ENCODE measurements at regions not wholly inside any gene's neighbourhood (a gene's known extent, or its start where the extent isn't known, plus 50 kb on each side); places are given as distances from the start of the nearest gene placed in this dataset.

DNA sequence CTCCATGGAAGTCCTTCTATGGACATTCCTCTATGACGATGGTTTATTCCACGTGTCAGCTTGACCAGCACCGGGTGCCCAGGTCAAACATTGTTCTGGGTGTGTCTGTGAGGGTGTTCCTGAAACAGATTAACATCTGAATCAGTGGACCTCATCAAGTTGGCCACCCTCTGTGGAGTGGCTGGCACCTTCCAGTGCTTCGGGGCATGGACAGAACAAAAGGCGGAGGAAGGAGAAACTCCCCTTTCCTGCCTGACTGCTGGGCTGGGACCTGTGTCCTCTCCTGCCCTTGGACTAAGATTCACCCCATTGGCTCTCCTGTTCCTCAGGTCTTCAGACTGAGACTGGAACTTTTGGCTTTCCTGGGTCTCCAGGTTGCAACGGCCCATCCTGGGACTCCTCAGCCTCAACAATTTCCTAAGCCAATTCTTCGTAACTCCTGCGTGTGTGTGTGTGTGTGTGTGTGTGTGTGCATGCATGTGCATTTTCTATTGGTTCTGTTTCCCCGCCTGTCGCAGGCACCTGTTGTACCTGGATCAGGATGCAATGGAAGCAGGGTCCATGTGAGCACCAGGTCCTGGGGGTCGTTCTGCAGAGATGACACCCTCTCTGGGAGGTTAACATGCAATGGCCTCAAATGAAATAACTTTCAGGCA, 357.2 kb upstream of the SALL3 start:
- DNase-seq: no peak

DNA sequence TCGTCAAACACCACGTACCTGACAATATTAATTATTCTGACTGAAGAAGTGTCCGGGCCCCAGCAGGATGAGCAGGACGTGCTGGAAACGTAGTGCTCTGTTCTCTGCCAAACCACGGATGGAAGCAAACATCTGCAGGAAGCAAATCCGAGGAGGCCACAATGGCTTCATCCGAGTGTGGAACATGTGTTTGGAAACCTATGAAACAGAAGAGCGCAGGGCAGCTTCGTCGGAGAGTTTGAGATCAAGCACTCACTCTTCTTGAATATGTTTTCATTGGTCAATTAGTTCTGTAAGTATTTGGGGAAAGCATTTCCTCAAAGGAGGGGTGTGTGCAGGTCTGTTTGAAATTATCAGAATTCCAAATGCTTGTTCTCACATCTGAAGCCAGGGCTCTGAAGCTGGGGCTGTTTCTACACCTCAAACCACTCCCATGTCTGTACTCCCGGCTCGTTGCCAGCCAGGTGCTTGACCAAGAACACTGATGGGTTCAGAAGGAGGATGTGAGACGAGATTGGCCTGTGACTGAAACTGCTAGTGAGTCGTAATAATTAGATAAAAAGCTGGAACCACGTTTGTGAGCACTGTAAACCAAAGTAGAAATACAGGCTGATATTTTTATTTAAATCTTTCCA, 356.6 kb upstream of the SALL3 start:
- no peak for DNase-seq

DNA sequence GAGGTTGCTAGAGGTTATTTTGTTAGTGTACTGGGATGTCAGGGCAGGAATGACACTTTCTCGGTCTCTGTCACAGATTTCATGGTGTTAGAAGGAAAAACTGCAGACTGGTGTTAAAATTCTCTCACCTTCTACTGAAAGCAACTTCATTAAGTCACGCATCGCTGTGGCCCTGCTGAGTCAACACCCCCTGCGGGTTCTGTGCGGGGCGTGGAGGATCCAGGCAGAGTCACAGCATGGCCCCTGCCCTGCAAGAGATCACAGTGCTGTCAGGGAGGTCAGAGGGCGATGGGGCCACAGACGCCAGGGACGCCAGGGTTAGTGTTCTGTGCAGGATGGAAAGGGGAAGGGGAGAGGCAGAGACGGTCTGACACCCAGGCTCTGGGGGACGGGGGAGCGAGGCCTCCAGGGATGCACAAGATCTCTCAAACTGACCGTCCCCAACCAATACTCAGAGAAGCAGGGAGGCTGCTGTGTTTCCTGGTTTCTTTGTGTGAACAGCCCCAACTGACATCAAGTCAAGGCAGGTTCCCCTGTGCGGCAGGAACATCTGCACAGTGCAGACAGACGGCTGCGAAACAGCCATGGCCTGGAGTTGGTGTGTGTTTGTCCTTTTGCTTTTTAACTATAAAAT, 354.9 kb upstream of the SALL3 start:
- DNase-seq: no peak

DNA sequence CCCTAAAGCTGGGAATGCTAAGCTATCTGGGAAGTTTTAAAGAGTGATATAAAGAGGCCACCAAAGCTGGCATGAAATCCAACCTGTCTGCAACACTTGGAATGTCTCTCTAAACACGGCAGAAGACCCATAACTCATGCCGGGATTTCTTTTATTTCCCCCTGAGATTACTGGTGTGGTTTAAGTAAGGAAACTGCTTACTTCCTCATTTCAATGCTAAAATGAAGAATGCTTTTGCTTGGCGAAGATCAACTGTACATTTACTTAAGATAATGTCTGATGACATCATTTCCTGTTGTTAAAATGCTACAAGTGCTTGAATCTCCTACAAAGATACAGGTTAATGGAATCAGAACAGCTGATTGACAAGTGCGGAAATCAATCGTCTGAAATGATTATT, 353.8 kb upstream of the SALL3 start:
- DNase-seq: no peak

DNA sequence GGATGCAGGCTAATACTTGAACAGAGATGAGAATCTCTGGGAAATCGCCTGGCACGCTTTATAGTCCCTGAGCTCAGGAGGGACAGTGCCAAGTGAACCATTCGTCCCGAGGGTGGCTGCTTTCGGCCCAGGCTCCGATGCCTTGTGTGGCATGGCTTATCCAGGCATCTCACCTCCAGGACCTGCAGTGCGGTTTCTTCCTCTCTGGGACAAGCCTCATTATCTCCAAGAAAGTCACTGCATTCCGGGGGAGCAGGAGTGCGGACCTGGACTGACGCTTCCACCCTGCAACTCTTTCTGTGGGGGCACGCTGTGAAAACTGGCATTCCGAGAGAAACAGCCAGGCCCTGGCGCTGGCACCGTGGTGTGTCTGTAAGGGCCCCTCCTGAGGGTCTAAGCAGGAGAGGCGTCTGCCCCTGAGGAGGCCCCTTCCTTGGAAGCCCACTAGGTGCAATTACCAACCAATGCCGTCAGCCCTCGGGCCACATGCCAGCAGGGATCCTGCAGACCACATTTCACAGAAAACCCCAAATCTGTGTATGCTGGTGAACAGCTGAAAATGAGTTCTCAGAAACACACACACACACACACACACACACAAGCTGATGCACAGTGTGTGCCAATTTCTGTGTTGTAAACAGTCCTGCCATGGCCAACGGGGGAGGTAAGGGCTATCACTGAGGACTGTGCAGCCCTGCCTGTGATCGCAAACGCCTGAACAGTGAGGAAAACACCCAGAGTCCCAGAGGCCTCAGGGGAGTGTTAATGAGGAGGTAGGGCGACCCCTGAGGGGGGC, 351.9 kb upstream of the SALL3 start:
- DNase-seq: no peak

DNA sequence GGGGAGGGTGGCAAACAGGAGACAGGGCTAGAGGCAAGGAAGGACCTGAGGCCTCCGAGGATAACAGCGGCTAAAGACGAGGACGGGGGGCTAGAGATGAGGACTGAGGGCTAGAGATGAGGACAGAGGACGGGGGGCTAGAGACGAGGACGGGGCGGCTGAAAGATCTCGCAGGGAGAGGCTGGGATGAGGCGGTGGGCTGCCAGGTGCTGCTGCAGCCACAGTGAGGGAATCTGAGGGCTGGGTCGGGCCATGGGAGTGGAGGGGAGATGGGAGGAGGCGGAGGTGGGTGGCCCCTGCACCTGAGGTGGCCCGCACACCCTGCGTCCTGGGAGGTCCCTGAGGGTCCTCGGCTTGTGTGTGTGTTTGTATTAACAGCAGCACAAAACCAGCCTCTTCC, 350.2 kb upstream of the SALL3 start:
- no peak for DNase-seq

DNA sequence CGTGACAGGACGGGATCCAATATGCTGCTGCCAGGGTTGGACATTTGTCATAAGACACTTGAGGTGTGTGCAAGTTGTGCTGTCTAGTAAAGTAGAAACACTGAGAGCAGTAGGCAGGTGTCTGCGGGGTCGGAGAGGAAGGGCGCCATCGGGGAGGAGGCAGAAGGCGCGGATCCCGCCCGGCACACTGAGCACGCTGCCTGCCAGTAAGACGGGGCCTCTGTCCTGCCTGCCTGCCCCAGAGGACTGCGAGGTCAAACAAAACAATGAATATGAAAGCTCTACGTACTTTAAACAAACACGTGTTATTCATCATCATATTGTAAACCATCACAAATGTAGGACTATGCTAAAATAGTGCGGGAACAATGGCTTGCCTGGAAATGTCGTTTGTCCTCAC, 349.3 kb upstream of the SALL3 start:
- no peak for DNase-seq

DNA sequence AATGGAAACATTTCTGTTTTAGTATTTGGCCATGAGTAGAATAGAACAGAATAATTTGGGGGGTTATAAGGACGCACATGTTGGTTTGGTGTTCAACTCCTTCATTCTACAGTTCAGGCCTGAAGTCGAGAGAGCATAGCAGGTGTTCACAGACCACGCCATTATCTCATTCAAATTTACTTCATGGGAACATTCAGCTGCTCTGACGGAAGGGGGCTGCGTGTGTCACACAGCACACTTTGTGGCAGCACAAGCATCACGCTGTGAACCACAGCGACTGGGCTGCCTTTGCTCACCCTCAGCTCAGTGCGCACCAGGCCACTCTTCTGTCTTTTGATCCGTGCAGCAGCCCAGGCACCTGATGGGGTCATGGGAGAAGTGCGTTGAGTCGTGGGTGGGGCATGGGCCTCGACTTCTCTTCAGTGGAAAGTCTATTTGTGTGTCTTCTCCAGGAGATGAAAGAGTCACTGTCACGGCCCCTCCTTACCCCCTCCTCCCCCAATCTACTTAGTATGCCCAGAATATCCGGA, 348.6 kb upstream of the SALL3 start:
- no peak for DNase-seq

DNA sequence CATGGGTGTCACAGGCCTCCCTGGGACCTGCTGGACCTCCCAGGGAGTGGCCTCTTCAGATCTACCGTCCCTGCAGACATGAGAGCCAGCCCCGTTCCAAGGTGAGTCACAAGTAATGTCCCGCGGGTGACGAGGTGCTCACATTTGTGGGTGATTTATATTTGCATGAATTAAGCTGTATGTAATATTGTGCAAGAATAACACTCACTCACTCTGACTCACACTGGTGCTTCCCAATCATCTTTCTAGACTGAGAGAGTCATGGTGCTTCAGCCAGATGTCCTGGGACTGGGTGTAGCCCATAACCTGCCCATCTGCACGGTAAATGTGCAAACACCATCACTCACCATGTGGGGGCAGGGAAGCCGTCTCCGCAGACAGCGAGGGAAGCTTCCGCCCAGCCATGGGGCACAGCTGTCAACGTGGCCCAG, 347.5 kb upstream of the SALL3 start:
- DNase-seq: no peak

DNA sequence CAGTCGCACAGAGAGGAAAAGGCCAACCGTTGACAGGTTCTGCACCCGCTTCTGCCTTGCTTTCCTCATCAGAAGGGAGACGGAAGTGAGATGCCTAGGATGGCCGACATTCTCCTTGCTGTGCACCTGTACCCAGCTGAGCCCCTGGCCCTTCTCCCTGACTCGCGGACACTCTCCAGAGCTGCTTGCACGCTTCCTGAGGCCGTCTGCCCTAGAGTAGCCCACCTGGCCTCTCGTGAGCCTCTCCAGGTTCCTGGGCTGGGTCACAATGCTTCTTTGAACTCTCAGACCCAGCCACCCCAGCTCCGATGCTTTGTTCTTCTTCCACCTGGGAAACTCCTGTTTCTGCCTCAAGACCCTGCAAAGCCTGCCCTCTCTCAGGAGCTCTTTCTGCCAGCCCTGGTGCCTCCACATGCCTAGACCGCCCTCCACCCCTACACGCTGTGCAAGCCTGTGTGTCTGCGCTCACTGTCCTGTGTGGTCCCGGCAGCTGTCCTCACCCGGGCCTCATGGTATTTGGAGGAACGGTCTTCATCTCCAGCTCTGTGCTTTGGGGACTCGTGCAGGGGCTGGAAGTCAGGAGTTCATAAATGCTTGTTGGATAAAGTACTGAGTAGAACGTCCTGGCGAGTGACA, 345.4 kb upstream of the SALL3 start:
- DNase-seq: no peak

DNA sequence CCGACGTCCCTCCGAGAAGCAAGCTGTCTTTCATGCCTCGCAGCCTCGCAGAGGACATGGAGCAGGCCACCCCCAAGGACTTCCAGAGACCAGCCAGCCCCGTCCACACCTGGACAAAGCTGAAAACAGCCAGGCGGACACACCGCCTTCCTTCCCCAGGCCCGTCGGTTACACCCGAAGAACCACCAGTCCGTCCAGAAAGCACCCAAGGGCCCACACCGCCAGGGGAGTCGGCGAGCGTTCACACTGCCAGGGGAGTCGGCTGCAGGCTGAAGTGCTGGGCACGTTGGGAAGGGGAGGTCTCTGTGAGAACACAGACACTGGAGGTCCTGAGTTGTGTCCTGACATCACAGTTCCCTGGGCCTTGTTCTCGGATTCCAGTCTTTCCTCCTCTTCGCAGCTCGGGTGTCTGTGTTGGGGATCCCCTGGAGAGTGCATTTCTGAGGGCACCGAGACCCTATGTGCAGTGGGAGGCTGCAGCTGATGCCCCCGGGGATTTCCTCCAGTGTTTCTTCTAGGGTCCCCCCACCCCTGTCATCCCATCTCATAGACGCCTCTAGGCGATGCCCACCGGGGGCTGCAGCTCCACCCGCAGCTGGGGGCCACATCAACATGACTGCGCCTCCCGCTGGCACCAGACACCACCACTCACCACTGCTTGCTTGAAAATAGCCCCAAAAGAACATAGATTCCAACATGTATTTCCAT, 344.4 kb upstream of the SALL3 start:
- DNase-seq: no peak

DNA sequence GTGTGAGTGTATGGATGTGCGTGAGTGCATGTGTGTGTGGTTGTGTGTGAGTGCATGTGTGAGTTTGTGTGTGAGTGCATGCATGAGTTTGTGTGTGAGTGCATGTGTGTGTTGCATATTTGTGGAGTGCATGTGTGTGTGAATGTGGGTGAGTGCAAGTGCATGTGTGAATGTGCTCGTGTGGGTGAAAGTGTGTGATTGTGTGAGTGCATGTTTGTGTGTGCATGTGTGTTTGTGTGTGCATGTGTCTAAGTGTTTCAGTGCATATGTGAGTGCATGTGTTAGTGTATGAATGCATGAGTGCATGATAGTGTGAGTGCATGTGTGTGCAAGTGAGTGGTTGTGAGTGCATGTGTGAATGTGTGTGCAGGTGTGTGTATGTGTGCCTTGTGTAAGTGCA, 343.4 kb upstream of the SALL3 start:
- no peak for DNase-seq

DNA sequence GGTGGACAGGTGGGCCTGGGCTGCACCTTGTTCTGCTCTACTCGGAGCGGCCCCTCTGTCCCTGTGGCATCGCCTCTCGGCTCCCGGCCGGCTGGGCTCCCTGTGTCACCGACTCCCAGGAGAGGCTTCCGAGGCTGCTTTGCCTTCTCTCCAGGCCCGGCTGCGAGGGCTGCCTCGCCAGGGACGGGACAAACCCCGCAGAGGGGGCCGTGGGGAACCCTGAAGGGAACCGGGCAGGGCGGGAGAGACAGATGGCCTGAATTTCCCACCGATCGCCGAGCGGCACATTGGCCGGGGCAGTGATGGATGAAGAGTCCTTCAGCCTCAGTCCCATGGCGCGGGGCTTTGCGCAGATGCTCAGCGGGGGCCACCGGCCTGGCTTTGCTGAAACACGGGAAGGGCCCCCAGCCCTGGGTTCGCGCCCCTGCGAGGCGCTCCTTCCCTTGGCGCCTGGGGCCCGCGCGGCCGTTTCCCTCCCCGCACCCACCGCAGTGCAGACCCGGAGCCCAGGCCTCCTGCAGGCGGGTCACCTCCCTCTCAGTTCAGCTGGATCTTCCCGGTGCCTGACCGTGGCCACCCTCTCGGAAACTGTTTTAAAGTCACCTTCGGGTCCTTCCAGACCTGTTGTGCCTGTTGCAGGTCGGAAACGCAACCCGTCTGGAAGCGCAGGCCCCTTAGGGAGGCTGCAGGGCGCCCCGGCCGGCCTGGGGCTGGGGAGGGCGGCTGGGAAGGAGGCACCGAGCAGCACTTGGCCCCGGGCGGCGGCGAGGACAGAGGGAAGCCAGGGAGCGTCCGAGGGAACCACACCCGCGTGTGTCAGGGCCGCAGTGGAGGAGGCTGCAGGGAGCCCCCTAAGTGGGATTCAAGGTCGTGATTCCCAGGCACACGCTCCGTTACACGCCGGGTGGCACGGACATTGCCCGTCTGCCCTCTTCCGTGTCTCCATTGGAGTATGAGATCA, 341.9 kb upstream of the SALL3 start:
- no peak for DNase-seq

DNA sequence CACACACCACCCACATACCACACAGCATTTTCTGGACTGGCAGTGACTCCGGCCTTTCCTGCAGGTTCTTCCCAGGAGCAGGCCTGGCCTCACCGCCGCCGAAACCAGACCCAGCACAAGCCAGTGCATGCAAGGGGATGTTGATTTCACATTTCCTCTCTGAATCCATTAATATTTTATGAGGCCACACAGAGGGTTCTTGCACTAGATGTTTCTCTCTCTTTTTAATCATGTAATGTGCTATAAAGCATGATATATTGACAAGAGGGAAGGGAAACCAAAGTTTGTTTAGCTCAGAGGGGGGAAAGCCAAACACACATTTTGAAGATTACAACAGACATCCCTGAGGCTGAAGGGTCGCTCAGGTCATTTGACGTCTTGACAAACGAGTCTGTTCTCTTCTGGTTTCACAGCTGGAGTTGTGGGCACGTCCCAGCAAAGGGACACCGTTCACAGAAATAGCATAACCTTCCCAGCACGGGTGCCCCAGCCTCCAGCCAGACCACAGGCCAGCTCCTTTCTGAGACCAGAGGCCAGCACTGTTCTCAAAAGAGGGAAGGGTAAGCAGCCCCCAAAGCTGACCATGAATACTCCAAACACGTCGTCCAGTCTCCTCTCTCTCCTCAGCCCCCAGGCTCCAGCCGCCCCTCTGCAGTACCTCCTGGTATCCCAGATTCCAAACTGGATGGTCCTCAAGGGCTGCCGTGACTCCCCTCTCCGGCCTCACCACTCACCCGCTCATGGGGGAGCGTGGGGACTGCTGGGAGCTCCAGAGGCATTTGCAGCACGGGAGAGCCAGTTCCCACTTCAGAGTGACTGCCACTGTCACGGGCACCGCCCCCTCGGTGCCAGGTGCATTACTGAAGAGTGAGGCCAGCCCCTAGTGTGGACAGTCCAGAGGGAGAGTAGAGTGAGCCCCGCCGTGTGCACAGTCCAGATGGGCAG, 340.3 kb upstream of the SALL3 start:
- no peak for DNase-seq

DNA sequence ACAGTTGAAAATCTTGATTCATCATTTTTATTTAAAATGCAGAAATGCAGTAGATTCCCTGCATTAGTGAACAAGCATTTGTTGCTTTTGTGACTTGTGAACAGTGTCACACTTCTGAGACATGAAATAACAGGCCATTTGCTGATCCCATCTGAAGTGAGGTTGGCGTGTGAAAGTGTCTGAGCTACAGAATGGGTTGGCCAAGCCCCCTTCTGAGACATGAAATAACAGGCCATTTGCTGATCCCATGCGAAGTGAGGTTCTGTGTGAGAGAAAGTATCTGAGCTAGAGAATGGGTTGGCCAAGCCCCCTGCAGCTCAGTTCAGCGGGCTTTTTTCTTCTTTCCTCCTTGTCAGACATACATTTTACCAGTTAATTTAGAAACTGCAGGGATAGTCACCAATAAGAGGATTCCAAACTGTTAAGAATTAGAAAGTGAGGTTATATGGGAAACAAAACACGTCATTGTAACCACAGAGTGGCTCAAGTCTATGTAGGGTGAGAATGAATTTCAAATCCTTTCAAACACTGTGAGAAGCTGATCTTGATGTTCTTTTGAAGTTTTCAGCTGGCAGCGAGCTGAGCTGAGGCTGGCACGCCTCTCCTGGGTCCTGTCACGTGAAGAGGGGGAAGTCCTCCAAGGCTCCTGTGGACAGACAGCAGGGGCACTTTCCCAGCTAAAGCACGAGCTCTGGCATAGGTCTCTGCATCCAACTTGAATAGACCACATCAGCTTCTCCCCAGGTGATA, 339.2 kb upstream of the SALL3 start:
- no peak for DNase-seq

DNA sequence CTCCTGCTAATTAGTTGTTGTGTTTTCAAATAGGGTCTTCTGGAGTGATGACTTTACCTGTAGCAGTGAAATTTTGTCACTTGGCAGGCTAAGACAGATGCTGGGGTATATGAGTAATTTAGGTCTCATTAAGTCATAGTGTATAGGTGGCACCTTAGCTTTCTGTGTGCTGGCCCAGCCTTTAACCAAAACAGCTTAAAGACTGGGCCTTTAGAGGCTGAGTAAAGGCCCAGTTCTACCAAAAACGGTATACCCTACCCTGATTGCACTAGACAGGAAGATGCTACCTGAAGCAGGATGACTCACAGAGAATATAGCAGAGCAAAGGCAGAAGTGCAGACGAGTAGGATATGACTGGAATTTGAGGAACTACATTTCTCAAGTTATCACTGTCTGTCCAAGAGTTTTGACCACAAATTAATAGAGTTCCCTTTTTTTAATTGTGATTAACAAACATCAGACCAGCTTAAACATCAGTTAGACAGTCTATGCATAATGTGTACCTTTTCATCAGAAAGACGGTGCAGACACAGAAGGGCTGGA, 337.9 kb upstream of the SALL3 start:
- DNase-seq: no peak

DNA sequence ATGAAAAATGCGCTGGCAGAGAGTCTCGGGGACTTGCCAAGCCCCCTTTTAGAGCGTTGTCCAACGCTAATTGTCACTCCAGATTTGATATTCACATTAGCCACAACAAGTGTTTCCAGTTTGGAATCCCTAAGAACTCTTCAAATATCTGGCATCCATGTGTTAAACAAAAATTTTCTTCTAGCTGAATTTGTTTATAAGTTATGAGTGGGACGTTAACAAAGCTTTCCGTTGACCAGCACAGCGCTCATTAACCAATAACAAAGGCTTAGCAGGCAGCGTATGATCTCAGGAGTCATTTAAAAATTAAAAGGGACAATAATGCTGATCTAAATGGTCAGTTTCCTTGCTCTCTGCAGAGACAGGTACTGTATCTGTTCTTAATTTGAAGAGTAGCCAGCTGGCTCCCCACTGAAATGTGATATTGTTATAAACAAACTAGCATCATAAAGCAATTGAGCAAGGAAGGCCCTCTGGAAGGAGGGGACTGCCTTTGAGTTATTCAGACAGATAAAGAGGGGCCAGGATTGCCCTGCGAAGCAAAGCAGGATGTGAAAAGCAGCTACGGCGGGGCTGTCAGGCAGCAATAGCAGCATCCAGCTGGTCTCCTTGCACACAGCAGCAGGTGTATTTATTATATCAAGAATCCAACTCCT, 337.2 kb upstream of the SALL3 start:
- no peak for DNase-seq

DNA sequence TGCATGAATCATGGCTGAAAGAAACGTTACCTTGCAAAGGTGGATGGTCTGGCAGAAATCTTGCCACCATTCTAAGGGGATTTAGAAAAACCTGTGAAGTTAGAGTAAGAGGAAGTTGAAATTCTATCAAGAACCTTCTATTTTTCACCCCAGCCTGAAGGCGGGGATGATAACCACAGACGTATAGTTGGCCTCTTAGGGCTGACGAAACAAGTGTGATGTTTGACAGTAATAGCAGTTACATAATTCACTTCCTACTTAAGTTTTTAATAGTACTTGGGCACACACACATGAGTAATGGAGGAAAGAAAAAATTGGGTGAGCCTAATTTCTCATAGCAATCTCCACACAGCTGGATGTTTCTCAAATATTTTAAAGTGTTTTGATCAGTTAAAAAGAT, 336.6 kb upstream of the SALL3 start:
- DNase-seq: no peak
